ENCODE measurements at regions not wholly inside any gene's neighbourhood (a gene's known extent, or its start where the extent isn't known, plus 50 kb on each side); places are given as distances from the start of the nearest gene placed in this dataset.

- no peak overlapping the region for H3K9ac ChIP-seq (ENCODE audit: insufficient read length, low read depth)
- H3K9me3 ChIP-seq (ENCODE audit: insufficient read depth, low read length): no peaks in the 10 kb centered on the region
- H3K36me3 ChIP-seq (ENCODE audit: insufficient read depth, insufficient read length, low read length): no peaks in the 10 kb centered on the region
- no peak overlapping the region for H3K4me3 ChIP-seq (ENCODE audit: insufficient read length, low read depth)
- DNase-seq (ENCODE audit: low read depth, low spot score): no peak
- no peak for TF ChIP-seq ZNF274 (IDR thresholded peaks at IDR 0.05; ENCODE audit: low read depth, low read length)
- no peak for TF ChIP-seq SUZ12 (IDR thresholded peaks at IDR 0.05; ENCODE audit: extremely low read depth, insufficient read depth, insufficient read length)
- TF ChIP-seq YY1 (IDR thresholded peaks at IDR 0.05; ENCODE audit: insufficient read depth, insufficient read length): no peak
- no peaks in the 10 kb centered on the region for H3K4me1 ChIP-seq (ENCODE audit: insufficient read depth, insufficient read length)
- H3K27me3 ChIP-seq (ENCODE audit: insufficient read depth, insufficient read length): no peaks in the 10 kb centered on the region
Measured at GRCh38 chr2:207352978-207353671, 176.6 kb upstream of the CREB1 start.

- no peak overlapping the region for H3K4me3 ChIP-seq (ENCODE audit: insufficient read length, low read depth)
- TF ChIP-seq ZNF274 (IDR thresholded peaks at IDR 0.05; ENCODE audit: low read depth, low read length) (no peak), YY1 (IDR thresholded peaks at IDR 0.05; ENCODE audit: insufficient read depth, insufficient read length) (no peak), SUZ12 (IDR thresholded peaks at IDR 0.05; ENCODE audit: extremely low read depth, insufficient read depth, insufficient read length) (no peak)
- no peak overlapping the region for H3K9ac ChIP-seq (ENCODE audit: insufficient read length, low read depth)
- H3K27me3 ChIP-seq (ENCODE audit: insufficient read depth, insufficient read length): no peaks in the 10 kb centered on the region
- no peak for DNase-seq (ENCODE audit: low read depth, low spot score)
- no peaks in the 10 kb centered on the region for H3K4me1 ChIP-seq (ENCODE audit: insufficient read depth, insufficient read length)
- H3K9me3 ChIP-seq (ENCODE audit: insufficient read depth, low read length): no peaks in the 10 kb centered on the region
- no peaks in the 10 kb centered on the region for H3K36me3 ChIP-seq (ENCODE audit: insufficient read depth, insufficient read length, low read length)
Measured at GRCh38 chr2:207353836-207354235, 175.9 kb upstream of the CREB1 start.

GRCh38 chr2:207354462-207354861 lies 175.3 kb upstream of the CREB1 start:
- TF ChIP-seq SUZ12 (IDR thresholded peaks at IDR 0.05; ENCODE audit: extremely low read depth, insufficient read depth, insufficient read length) (no peak), ZNF274 (IDR thresholded peaks at IDR 0.05; ENCODE audit: low read depth, low read length) (no peak), YY1 (IDR thresholded peaks at IDR 0.05; ENCODE audit: insufficient read depth, insufficient read length) (no peak)
- no peaks in the 10 kb centered on the region for H3K4me1 ChIP-seq (ENCODE audit: insufficient read depth, insufficient read length)
- no peaks in the 10 kb centered on the region for H3K36me3 ChIP-seq (ENCODE audit: insufficient read depth, insufficient read length, low read length)
- no peak overlapping the region for H3K9ac ChIP-seq (ENCODE audit: insufficient read length, low read depth)
- no peaks in the 10 kb centered on the region for H3K27me3 ChIP-seq (ENCODE audit: insufficient read depth, insufficient read length)
- no peaks in the 10 kb centered on the region for H3K9me3 ChIP-seq (ENCODE audit: insufficient read depth, low read length)
- DNase-seq (ENCODE audit: low read depth, low spot score): no peak
- H3K4me3 ChIP-seq (ENCODE audit: insufficient read length, low read depth): no peak overlapping the region

- Histone ChIP-seq H3K27me3 (ENCODE audit: insufficient read depth, insufficient read length) (no peaks in the 10 kb centered on the region), H3K36me3 (ENCODE audit: insufficient read depth, insufficient read length, low read length) (no peaks in the 10 kb centered on the region), H3K9me3 (ENCODE audit: insufficient read depth, low read length) (0 out of 2 replicates have a peak, but pooled peaks cover 5% of the 10 kb centered on the region), H3K4me3 (ENCODE audit: insufficient read length, low read depth) (no peak overlapping the region), H3K4me1 (ENCODE audit: insufficient read depth, insufficient read length) (no peaks in the 10 kb centered on the region), H3K9ac (ENCODE audit: insufficient read length, low read depth) (no peak overlapping the region)
- TF ChIP-seq YY1 (IDR thresholded peaks at IDR 0.05; ENCODE audit: insufficient read depth, insufficient read length) (no peak), ZNF274 (IDR thresholded peaks at IDR 0.05; ENCODE audit: low read depth, low read length) (no peak), SUZ12 (IDR thresholded peaks at IDR 0.05; ENCODE audit: extremely low read depth, insufficient read depth, insufficient read length) (no peak)
- no peak for DNase-seq (ENCODE audit: low read depth, low spot score)
Measured at GRCh38 chr2:207356567-207356966, 173.2 kb upstream of the CREB1 start.

- no peaks in the 10 kb centered on the region for H3K36me3 ChIP-seq (ENCODE audit: insufficient read depth, insufficient read length, low read length)
- no peaks in the 10 kb centered on the region for H3K4me1 ChIP-seq (ENCODE audit: insufficient read depth, insufficient read length)
- TF ChIP-seq SUZ12 (IDR thresholded peaks at IDR 0.05; ENCODE audit: extremely low read depth, insufficient read depth, insufficient read length) (no peak), YY1 (IDR thresholded peaks at IDR 0.05; ENCODE audit: insufficient read depth, insufficient read length) (no peak), ZNF274 (IDR thresholded peaks at IDR 0.05; ENCODE audit: low read depth, low read length) (no peak)
- no peak overlapping the region for H3K4me3 ChIP-seq (ENCODE audit: insufficient read length, low read depth)
- H3K27me3 ChIP-seq (ENCODE audit: insufficient read depth, insufficient read length): no peaks in the 10 kb centered on the region
- no peak for DNase-seq (ENCODE audit: low read depth, low spot score)
- no peak overlapping the region for H3K9ac ChIP-seq (ENCODE audit: insufficient read length, low read depth)
- 0 out of 2 replicates have a peak, but pooled peaks cover 6% of the 10 kb centered on the region for H3K9me3 ChIP-seq (ENCODE audit: insufficient read depth, low read length)
Measured at GRCh38 chr2:207357216-207357615, 172.5 kb upstream of the CREB1 start.

- no peak overlapping the region for H3K4me3 ChIP-seq (ENCODE audit: insufficient read length, low read depth)
- H3K9ac ChIP-seq (ENCODE audit: insufficient read length, low read depth): no peak overlapping the region
- H3K9me3 ChIP-seq (ENCODE audit: insufficient read depth, low read length): 0 out of 2 replicates have a peak, but pooled peaks cover 9% of the 10 kb centered on the region
- no peak for DNase-seq (ENCODE audit: low read depth, low spot score)
- no peaks in the 10 kb centered on the region for H3K27me3 ChIP-seq (ENCODE audit: insufficient read depth, insufficient read length)
- TF ChIP-seq YY1 (IDR thresholded peaks at IDR 0.05; ENCODE audit: insufficient read depth, insufficient read length): no peak
- no peak for TF ChIP-seq SUZ12 (IDR thresholded peaks at IDR 0.05; ENCODE audit: extremely low read depth, insufficient read depth, insufficient read length)
- TF ChIP-seq ZNF274 (IDR thresholded peaks at IDR 0.05; ENCODE audit: low read depth, low read length): no peak
- no peaks in the 10 kb centered on the region for H3K36me3 ChIP-seq (ENCODE audit: insufficient read depth, insufficient read length, low read length)
- no peaks in the 10 kb centered on the region for H3K4me1 ChIP-seq (ENCODE audit: insufficient read depth, insufficient read length)
Measured at GRCh38 chr2:207362716-207363115, 167.0 kb upstream of the CREB1 start.

GRCh38 chr2:207363761-207364290 lies 165.9 kb upstream of the CREB1 start:
- Histone ChIP-seq H3K36me3 (ENCODE audit: insufficient read depth, insufficient read length, low read length) (no peaks in the 10 kb centered on the region), H3K9me3 (ENCODE audit: insufficient read depth, low read length) (0 out of 2 replicates have a peak, but pooled peaks cover 9% of the 10 kb centered on the region), H3K9ac (ENCODE audit: insufficient read length, low read depth) (no peak overlapping the region), H3K4me1 (ENCODE audit: insufficient read depth, insufficient read length) (no peaks in the 10 kb centered on the region), H3K4me3 (ENCODE audit: insufficient read length, low read depth) (no peak overlapping the region), H3K27me3 (ENCODE audit: insufficient read depth, insufficient read length) (no peaks in the 10 kb centered on the region)
- no peak for TF ChIP-seq ZNF274 (IDR thresholded peaks at IDR 0.05; ENCODE audit: low read depth, low read length)
- no peak for TF ChIP-seq SUZ12 (IDR thresholded peaks at IDR 0.05; ENCODE audit: extremely low read depth, insufficient read depth, insufficient read length)
- no peak for TF ChIP-seq YY1 (IDR thresholded peaks at IDR 0.05; ENCODE audit: insufficient read depth, insufficient read length)
- no peak for DNase-seq (ENCODE audit: low read depth, low spot score)

All from NT2/D1 (cell line).